Anterior cingulate cortex (tissue), 58 donors: ENCODE measurements at regions not wholly inside any gene's neighbourhood (a gene's known extent, or its start where the extent isn't known, plus 50 kb on each side); places are given as distances from the start of the nearest gene placed in this dataset.

ENCODE experiments used
- DNase-seq, 58 donors: peaks; one replicate each; lab custom pipeline; 2025; lab: John Stamatoyannopoulos, UW

DNA sequence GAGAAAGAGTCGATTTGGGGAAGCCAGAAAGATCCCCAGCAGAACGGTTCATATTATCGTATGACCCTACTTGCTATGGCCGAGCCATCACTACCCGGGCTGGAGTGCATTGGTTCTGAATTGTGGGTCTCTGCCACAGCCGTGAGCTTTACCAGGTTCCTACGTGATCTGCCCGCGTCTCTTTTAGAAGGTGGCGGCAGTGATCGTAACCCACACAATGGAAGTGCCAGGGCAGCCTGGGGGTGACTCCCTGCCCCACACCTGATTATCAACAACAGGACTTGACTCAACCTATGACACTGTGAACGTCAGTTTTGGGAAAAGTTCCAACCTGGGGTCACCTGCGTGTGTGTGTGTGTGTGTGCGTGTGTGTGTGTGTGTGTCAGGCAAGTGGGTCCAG, 90.8 kb downstream of the SHOX start:
- DNase-seq, result no peak

DNA sequence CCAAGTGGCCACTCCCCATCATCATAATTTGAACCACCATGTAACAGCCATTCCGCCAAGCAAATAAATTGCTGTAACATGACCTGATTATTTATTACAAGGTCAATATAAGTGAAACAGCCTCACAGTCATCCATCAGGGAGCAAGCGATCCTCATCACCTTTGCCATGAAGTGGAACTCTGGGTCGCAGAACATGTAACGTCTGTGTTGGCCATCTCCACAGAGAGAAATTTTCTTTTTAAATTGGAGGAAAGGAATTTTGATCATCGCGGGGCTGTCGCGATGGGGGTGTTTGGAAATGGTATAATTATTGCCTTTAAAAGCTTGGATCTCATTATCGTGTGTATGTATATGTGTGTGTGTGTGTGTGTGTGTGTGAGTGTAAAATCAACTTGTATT, 90.2 kb downstream of the SHOX start:
- no peak for DNase-seq

DNA sequence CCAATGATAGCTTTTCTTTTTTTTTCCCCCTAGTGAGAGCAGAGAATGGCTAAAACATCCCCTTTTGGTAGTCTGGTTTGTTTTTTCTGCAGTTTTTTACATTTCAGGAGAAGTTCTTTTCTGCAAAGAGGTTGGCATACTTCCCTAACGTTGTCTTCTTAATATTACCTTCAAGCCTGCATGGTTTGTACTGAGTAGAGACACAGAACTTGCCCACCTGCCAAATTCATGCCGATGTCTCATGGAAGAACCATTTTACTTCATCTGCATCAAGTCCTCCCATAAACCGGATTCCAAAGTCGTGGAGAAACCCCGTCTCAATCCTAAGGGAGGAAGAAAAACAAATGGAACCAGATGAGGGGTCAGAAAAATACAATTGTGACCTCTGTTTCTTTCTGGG, 89.7 kb downstream of the SHOX start:
- no peak for DNase-seq

DNA sequence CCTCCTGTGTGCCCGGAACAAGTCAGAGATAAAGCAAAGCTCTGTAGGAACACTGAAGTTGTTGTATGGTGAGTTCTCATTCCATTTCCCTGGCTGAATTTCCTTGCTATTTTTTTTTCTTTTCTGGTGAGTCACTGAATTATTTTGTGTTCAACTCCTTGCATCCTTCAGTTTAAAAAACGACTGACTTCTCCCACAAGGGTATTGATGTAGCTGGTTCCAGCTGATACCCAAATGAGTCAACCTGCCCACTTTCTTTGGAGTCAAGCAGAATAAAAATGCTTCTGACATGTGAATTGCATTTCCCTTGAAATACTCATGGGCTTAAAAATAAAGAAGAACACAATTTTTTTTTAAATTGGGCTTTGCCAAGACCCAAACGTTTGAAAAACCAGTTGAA, 85.5 kb downstream of the SHOX start:
- peak in 2 of 58 donors; percentile 0 to 1 for DNase-seq

DNA sequence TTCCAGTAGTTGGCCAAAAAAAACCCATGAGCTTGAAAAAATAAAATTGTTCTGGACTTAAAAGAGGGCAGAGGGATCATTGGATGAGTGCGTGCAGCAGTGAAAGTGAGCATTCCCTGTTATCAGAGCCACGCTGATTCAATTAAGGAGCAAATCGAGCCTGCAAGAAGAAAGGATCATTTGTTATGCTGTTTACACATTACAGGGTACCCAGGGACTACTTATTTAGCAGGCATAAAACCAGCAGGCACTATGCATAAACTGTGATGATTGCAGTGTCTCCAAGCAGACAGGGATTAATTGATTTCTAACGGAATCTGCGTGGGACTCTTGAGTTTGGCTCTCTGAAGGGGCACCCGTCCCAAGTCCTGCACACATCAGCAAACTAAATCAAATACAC, 83.5 kb downstream of the SHOX start:
- no peak for DNase-seq
